DMS53 treated with DMSO at 0.1 percent for 48 hours (cell line): ENCODE measurements at regions not wholly inside any gene's neighbourhood (a gene's known extent, or its start where the extent isn't known, plus 50 kb on each side); places are given as distances from the start of the nearest gene placed in this dataset.

Experiments
- DNase-seq: peaks from one replicate; lab custom pipeline; 2025; ENCODE audit not compliant: unreplicated experiment; lab: John Stamatoyannopoulos, UW

DNA sequence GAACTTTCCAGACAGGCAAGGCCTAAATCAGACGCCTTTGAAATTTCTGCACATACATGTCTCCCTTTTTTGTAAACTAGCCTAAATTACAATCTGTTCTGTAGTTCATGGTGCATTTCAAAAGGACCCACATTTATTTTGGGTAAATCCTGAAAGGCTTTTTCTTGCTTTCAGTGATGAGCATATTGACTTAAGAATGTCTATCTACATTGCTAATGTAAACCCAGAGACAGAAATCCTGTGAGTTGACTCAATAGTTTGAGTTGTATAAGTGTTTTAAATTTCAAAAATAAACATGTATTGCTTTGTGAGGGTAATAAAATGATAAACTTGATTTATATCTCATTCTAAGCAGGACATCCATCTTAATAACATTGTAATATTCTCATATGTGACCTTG is 977.0 kb upstream of the NR2F2 start:
- no peak for DNase-seq

- no peak for DNase-seq
Observed at GRCh38 chr15:95359966-95360365, 970.5 kb upstream of the NR2F2 start.

- DNase-seq: no peak
Observed at GRCh38 chr15:95362306-95362705, 968.2 kb upstream of the NR2F2 start.

GRCh38 chr15:95363646-95364045 is 966.9 kb upstream of the NR2F2 start:
- no peak for DNase-seq

GRCh38 chr15:95365511-95366107 is 964.9 kb upstream of the NR2F2 start:
- no peak for DNase-seq

- DNase-seq: no peak
Observed at GRCh38 chr15:95368191-95368590, 962.3 kb upstream of the NR2F2 start.

DNA sequence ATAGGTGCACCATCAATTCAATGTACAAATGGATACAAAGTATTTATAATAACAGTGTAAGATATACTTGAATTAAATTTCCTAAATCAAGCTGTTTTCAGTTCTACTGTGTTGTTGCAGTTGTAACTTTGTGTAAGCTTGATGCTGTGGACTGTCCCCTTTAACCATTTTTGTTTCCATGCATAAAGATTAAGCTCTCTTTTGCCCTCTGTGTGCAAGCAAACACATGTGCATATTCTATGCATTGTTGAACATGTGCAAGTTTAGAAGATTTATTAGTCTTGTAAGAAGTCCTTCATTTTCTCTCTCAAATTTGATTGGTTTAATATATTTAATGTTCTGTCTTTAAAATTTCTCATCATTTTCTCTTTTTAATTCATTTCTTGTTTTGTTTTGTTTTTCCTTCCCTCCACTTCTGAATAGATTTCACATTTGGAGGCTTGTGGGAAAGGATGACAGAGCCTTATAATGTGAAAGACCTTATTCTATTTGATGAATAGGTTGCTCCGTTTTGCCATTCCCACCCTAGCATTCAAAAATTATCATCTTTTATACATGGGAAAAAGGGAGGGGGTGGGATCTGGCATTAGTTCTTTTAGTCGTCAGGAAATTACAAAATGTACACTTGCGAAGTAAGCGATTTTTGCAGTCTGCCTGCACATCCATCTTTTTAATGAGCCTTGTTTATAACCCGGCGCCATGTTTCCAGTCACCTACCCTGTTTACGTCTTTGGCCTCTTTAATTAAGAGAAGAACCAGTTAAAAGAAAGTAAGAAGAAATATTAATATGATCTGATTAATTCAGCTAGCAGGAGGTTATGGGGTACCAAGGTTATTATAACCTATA is 961.5 kb upstream of the NR2F2 start:
- no peak for DNase-seq

DNA sequence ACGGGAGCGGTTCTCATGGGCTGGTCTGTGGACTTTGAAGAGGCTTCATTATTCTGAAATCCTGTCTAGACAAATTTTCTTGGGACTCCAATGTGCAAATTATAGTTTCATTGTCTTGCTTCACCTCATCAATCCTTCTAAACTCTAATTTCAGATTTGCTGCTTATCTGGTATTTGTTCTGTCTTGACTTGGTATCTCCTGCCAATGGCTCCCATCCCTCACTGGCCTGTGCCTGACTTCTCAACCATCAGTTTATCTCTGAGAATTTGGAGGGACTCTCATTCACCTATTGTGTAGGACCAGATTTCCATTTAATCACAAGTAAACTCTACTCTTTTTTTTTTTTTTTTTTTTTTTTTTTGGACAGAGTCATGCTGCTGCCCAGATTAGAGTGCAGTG is 960.2 kb upstream of the NR2F2 start:
- no peak for DNase-seq

- DNase-seq: no peak
Observed at GRCh38 chr15:95371664-95372063, 958.8 kb upstream of the NR2F2 start.

DNA sequence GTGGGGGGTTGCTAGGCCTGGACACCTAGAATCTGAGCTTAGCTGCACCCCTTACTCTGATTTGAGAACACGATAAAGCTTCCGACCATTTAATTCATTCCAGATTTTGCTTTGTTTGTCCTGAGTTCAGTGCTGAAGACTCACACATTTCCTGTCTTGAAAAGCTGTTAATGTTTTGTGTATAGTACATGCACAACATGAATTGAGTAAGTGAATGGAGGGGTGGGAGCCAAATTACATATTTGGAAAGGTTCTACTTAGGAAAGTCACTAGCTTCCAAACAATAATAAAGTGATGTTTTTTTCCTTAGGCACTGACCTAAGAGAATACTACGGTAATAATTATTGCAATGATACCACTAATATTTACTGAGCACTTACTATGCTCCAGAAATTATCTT is 955.2 kb upstream of the NR2F2 start:
- DNase-seq: no peak

- DNase-seq: no peak
Observed at GRCh38 chr15:95377258-95377852, 953.1 kb upstream of the NR2F2 start.

DNA sequence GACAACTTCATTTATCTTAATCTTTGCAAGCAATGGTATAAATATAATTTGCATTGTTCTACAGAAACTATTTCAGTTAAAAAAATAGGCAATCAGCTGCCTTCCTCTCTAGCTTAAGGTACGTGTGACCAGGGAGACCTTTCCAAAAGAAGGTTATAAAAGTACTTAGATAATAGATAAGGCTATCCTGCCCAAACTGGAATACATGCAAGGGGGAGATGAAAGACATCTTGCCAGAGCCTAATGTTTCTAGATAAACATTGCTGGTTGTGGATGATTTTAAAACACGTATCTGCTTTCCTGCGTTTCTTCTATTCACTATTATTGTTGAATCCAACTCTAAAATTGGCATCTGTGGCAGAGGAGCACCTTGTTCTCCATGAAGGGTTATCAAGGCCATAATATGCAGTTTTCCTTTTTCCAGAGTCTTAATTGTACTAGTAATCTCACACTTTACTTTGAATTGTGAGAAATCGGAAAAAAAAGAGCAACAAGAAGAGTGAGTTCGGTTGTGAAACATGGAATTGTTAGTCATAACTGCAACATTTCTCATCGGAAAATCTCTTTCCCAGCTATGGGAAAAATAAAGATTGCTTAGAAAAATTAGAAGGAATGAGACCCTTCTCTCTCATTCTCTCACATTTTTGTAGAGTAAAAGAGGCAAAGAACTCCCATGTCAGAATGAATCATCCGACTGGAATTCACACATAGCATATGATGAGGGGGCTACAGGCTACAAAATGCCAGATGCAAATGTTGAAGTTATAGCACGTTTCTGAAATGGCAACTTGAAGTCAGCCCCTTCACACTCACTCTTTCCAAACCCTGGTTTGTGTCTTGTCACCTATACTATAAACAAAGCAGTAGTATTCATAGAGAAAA is 936.1 kb upstream of the NR2F2 start:
- DNase-seq: no peak

GRCh38 chr15:95400428-95400827 is 930.1 kb upstream of the NR2F2 start:
- DNase-seq: no peak

GRCh38 chr15:95401587-95401986 is 928.9 kb upstream of the NR2F2 start:
- DNase-seq: no peak

DNA sequence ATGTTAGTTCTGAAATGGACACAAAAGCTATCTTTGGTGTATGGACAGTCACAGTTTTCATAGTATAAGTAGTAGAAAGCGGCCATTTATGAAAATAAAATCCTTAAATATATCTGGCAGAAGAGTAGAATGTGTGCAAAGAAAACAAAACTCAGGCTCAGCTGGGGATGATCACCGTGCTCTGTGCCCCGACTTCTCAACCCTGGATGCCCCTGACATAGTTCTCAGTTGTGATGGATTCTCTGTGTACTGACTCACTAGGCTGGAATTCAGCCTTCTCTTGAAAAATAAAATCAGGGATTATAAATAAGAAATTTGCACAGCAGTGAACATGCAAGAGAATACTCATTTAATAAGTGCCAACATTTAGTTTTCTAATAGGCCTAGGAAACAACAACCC is 925.1 kb upstream of the NR2F2 start:
- DNase-seq: no peak

DNA sequence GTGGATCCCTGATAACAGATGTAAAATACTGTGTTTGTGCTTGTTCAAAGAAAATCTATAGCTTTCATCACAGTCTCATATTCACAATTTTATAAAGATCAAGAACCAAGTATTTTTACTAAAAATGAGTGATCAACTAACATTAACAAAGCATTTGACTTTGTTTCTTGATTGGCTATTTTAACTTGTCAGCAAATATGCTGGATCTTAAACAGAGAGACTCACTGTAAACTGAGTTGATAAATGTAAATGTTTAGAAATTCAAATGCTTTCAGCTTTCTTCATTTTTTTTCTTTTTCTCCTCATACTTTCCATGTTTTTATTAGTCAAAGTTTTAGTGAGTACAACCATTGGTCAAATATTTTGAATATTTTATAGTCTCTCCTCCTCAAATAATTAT is 923.0 kb upstream of the NR2F2 start:
- DNase-seq: no peak

DNA sequence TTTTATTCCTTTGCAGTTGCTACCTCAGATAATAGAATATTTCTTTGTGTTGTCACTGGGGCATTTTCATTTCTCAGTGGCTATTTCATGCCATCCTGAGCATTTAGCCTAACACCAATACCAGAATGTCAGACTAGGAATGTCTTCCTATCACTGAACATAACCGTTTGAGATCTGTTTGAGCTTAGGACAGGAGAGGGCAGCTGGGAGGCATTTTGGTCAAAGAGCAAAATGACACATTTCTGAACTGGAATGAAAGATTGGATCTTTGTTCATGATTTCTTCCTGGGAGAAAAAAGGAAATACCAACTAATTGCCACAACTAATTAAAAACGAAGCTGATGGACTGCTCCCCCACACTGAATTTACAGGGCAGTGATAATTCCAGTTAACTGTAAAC is 921.3 kb upstream of the NR2F2 start:
- DNase-seq: no peak

DNA sequence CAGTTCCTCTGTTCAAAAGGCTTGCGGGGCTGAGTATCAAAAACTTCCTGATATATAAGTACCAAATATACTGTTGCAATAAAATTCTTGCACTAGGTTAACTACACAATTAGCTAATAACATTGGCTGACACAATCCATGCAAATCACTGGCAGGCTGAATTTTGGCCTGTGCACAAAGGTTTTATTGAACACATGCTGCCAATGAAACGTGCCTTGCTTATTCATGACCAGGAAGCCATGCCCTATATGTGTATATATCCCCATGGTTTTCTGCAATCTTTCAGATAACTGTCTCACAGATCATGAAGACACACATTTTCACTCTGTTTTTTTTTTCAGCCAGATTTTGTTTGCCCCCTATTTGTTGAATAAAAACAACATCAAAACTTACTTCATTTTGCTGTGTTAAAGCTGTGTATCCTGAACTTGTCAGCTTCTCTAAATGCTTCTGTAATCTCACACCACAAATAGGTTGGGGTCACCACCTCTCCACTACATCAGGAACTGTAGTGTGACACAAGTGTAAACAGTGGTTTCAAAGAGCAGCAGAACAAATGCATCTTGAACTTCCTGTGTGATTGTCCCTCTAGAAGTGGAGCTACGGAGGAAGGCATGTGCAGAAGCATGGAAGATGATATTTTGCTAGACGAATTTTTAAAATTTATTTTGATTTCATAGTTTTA is 920.7 kb upstream of the NR2F2 start:
- no peak for DNase-seq

DNA sequence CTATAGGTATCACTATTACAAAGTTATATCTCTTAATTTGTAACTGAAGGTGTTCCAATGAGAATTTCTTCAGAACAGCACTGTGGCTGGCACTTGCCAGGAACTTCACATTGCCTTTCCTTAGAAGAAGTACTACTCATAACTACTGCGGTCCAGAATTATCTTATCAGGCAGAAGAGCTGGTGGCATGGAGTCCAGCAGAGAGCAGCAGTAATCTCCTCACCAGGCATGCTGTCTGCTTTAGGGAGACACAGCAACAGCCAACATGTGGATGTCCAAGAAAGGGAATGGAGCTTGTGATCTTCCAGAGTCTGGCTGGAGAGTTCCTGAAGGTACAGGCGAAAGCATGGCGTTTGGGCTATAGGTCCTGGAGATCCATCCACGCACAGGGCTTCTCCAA is 919.7 kb upstream of the NR2F2 start:
- DNase-seq: no peak

DNA sequence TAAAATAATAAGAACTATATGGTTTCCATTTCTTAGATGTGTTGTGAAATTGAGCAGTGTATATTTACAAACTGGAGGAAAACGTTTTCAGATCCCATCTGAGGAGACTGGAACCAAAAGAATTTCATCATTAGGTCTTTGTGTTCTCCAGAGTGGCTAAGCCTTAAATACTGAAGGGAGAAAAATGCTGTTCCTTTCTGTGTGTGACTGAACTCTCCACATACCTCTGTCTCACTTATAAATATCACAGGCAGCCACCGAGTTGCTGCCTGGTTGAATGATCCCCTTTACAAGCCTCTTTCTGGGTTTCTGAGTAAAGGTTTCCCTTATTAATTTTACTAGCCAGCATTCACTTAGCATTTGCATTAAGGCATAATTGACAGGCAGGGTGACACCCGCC is 913.9 kb upstream of the NR2F2 start:
- no peak for DNase-seq

- DNase-seq: no peak
Observed at GRCh38 chr15:95417761-95418160, 912.7 kb upstream of the NR2F2 start.
